ENCODE measurements at regions not wholly inside any gene's neighbourhood (a gene's known extent, or its start where the extent isn't known, plus 50 kb on each side); places are given as distances from the start of the nearest gene placed in this dataset.

GRCh38 chr6:43946641-43947363 lies 176.8 kb downstream of the VEGFA start:
- DNase-seq, result no peak

- DNase-seq, result no peak
These were observed 175.7 kb downstream of the VEGFA start for GRCh38 chr6:43945768-43946080.

GRCh38 chr6:43944908-43945767 lies 175.1 kb downstream of the VEGFA start:
- no peak for DNase-seq

GRCh38 chr6:43943781-43944250 lies 173.8 kb downstream of the VEGFA start:
- no peak for DNase-seq

GRCh38 chr6:43943099-43943766 lies 173.2 kb downstream of the VEGFA start:
- no peak for DNase-seq

- no peak for DNase-seq
These were observed 172.6 kb downstream of the VEGFA start for GRCh38 chr6:43942616-43943015.

GRCh38 chr6:43942011-43942442 lies 172.0 kb downstream of the VEGFA start:
- DNase-seq, result no peak

- no peak for DNase-seq
These were observed 171.2 kb downstream of the VEGFA start for GRCh38 chr6:43941174-43941573.

GRCh38 chr6:43940393-43941087 lies 170.5 kb downstream of the VEGFA start:
- no peak for DNase-seq

- DNase-seq, result no peak
These were observed 170.0 kb downstream of the VEGFA start for GRCh38 chr6:43940071-43940392.

GRCh38 chr6:43939281-43940070 lies 169.5 kb downstream of the VEGFA start:
- no peak for DNase-seq

- DNase-seq, result no peak
These were observed 168.4 kb downstream of the VEGFA start for GRCh38 chr6:43938178-43939105.

GRCh38 chr6:43937236-43938177 lies 167.5 kb downstream of the VEGFA start:
- no peak for DNase-seq

- DNase-seq, result no peak
These were observed 166.5 kb downstream of the VEGFA start for GRCh38 chr6:43936476-43936875.

- no peak for DNase-seq
These were observed 166.0 kb downstream of the VEGFA start for GRCh38 chr6:43935921-43936439.

- DNase-seq, result no peak
These were observed 165.0 kb downstream of the VEGFA start for GRCh38 chr6:43934803-43935602.

GRCh38 chr6:43934183-43934802 lies 164.3 kb downstream of the VEGFA start:
- DNase-seq, result no peak

- DNase-seq, result no peak
These were observed 163.3 kb downstream of the VEGFA start for GRCh38 chr6:43933148-43933885.
